HepG2 (cell line): ENCODE measurements at regions not wholly inside any gene's neighbourhood (a gene's known extent, or its start where the extent isn't known, plus 50 kb on each side); places are given as distances from the start of the nearest gene placed in this dataset.
A peak's percentile ranks its signal among the peaks of the same experiment; 100 is the strongest.

Experiments
- ATAC-seq: fragments of 200-7000 bp; cut with Tn5 transposase; 3 replicates; pipeline ENCODE4 v1.9.1; 2020; ENCODE audit warnings: mild to moderate bottlenecking, moderate library complexity
- BruUV-seq: library from RNA; stranded (reverse); fragments of 400-500 nt; replicated peaks from 2 replicates; lab custom pipeline; 2021; lab: Mats Ljungman, UMichigan
- CTCF ChIA-PET: fragments of 300-600 bp; formaldehyde crosslinking; extraction: SDS; loops from one replicate; lab custom pipeline; 2021; ENCODE audit warnings: low total read pairs, inconsistent platforms, low intra/inter-chr PET ratio; lab: Yijun Ruan, JAX
- POLR2A ChIA-PET: fragments of 350-600 bp; sonication (Branson Sonifier 250); formaldehyde crosslinking; loops from one replicate; lab custom pipeline; 2020; ENCODE audit warnings: antibody characterized with exemption, inconsistent platforms; lab: Yijun Ruan, JAX
- DNase-seq: peaks from one replicate; pipeline ENCODE4 v3.0.0-alpha.2; 2015; ENCODE audit warnings: low spot score
- FAIRE-seq: peaks from 3 replicates; lab custom pipeline; 2011; peaks lifted over from hg19 to GRCh38; lab: Jason Lieb, UNC
- H2AFZ ChIP-seq: one replicate; pipeline ENCODE4 v1.6.1; 2011; ENCODE audit warnings: low read length, inconsistent platforms
- H3K27ac ChIP-seq: fragments of 300-600 bp; 3 replicates; pipeline ENCODE4 v1.8.0; 2011; ENCODE audit warnings: mixed run types, mild to moderate bottlenecking, mixed read lengths, low read length, inconsistent platforms; ENCODE audit not compliant: insufficient read depth; ENCODE audit errors: extremely low read length
- H3K27me3 ChIP-seq, 2 experiments: fragments of 200-600 bp in 1 of 2; 2 replicates in 1 of 2; 3 replicates in 1 of 2; pipeline versions ENCODE4 v1.6.0 to v1.8.0; 2011; ENCODE audit warnings: low read length in 2 of 2, mild to moderate bottlenecking in 2 of 2, moderate library complexity in 2 of 2, inconsistent platforms in 1 of 2; ENCODE audit not compliant: insufficient read depth in 2 of 2, control insufficient read depth in 1 of 2
- H3K36me3 ChIP-seq, 2 experiments: fragments of 200-600 bp in 1 of 2; replicated peaks in 1 of 2; 2 replicates in 1 of 2; 3 replicates in 1 of 2; pipeline versions ENCODE4 v1.5.1 to v1.8.0; 2011; ENCODE audit warnings: low read length in 2 of 2, inconsistent platforms in 1 of 2; ENCODE audit not compliant: insufficient read depth in 2 of 2, control insufficient read depth in 1 of 2
- H3K4me1 ChIP-seq: 2 replicates; pipeline ENCODE4 v1.5.1; 2012; ENCODE audit warnings: low read length, inconsistent platforms; ENCODE audit not compliant: insufficient read depth
- H3K4me2 ChIP-seq: 2 replicates; pipeline ENCODE4 v1.6.0; 2011; ENCODE audit warnings: low read depth, low read length, inconsistent platforms
- H3K4me3 ChIP-seq, 3 experiments: fragments of 200-600 bp in 1 of 3; sonication (generic), shearing (Covaris generic) in 1 of 3; replicated peaks in 1 of 3; 2 replicates each; pipeline ENCODE4 v1.5.1; 2011 to 2016; ENCODE audit warnings: low read length in 3 of 3, inconsistent platforms in 2 of 3, low read depth in 2 of 3, mild to moderate bottlenecking in 2 of 3, control low read depth in 1 of 3, mixed read lengths in 1 of 3; ENCODE audit not compliant: insufficient read depth in 1 of 3
- H3K79me2 ChIP-seq: one replicate; pipeline ENCODE4 v1.6.1; 2011; ENCODE audit warnings: low read length, inconsistent platforms; ENCODE audit not compliant: insufficient read depth
- H3K9ac ChIP-seq: 2 replicates; pipeline ENCODE4 v1.6.0; 2011; ENCODE audit warnings: mild to moderate bottlenecking, low read depth, low read length, inconsistent platforms; ENCODE audit not compliant: insufficient read depth
- H3K9me3 ChIP-seq: 2 replicates; pipeline ENCODE4 v1.5.1; 2012; ENCODE audit warnings: mild to moderate bottlenecking, low read length
- H4K20me1 ChIP-seq: 2 replicates; pipeline ENCODE4 v1.6.0; 2011; ENCODE audit warnings: inconsistent platforms, mild to moderate bottlenecking, low read length, moderate library complexity; ENCODE audit not compliant: insufficient read depth
- BCL3 ChIP-seq: sonication (generic); formaldehyde crosslinking; IDR thresholded peaks from 2 replicates; pipeline ENCODE4 v1.5.1; 2020; ENCODE audit warnings: mild to moderate bottlenecking, missing genetic modification reagents, moderate library complexity
- LCORL ChIP-seq, 2 experiments: fragments of 450-650 bp in 1 of 2; sonication (generic) in 1 of 2; formaldehyde crosslinking in 1 of 2; IDR thresholded peaks; 2 replicates each; pipeline versions ENCODE4 v1.5.0 to v1.6.1; 2017 to 2020; ENCODE audit warnings: antibody characterized with exemption in 1 of 2, missing genetic modification reagents in 1 of 2
- PLSCR1 ChIP-seq: sonication (generic); formaldehyde crosslinking; IDR thresholded peaks from 2 replicates; pipeline ENCODE4 v1.5.0; 2020; ENCODE audit warnings: missing genetic modification reagents, mild to moderate bottlenecking, borderline replicate concordance
- RFX5 ChIP-seq: IDR thresholded peaks from 2 replicates; pipeline ENCODE4 v1.6.1; 2011; ENCODE audit warnings: low read depth, low read length, improper control_type of control experiment
- ZBTB14 ChIP-seq: sonication (generic); formaldehyde crosslinking; IDR thresholded peaks from 2 replicates; pipeline ENCODE4 v1.4.0; 2020; ENCODE audit warnings: missing genetic modification reagents
- ZNF619 ChIP-seq: sonication (generic); formaldehyde crosslinking; IDR thresholded peaks from 2 replicates; pipeline ENCODE4 v1.4.0; 2020; ENCODE audit warnings: mild to moderate bottlenecking, missing genetic modification reagents
- WGBS: methylation state at CpG from one replicate; pipeline ENCODE4 v1.1.6; 2017; ENCODE audit warnings: low lambda C conversion rate; 5-methylcytosine and 5-hydroxymethylcytosine counted together
- in situ Hi-C: cut with HindIII; loops from 2 replicates; pipeline ENCODE4 v1.10.0; 2017; ENCODE audit warnings: low pct_unique_long_range_greater_than_20kb; ENCODE audit not compliant: extremely low pct_ligation_motif_present
- intact Hi-C: fragments of 100-400 bp; cut with micrococcal nuclease; formaldehyde crosslinking; loops from one replicate; pipeline ENCODE4 v1.10.0; 2022; ENCODE audit not compliant: unreplicated experiment

GRCh38 chr10:55786461-55787050 is 574.5 kb downstream of the ZWINT start (continued):
- no peak for TF ChIP-seq ZBTB14 (CRISPR knock-in tag)
- TF ChIP-seq BCL3: no peak
- no peak for TF ChIP-seq PLSCR1 (CRISPR knock-in tag)
- TF ChIP-seq ZNF619 (CRISPR knock-in tag): no peak

- no peak overlapping the region for H3K9ac ChIP-seq
Measured at GRCh38 chr10:55782181-55782580, 578.9 kb downstream of the ZWINT start.

More at GRCh38 chr10:55782181-55782580, 578.9 kb downstream of the ZWINT start:
- H3K4me2 ChIP-seq: no peak overlapping the region
- H3K4me3 ChIP-seq: no peak overlapping the region
- ChIA-PET POLR2A (no interaction called here), CTCF (no interaction called here)
- H3K27ac ChIP-seq: no peak overlapping the region
- intact Hi-C loops (no loop called here), in situ Hi-C loops (no loop called here)
- no peaks in the 10 kb centered on the region; a peak in 1 of 5 replicates for H3K27me3 ChIP-seq
- no peaks in the 10 kb centered on the region for H3K9me3 ChIP-seq
- H3K4me1 ChIP-seq: no peaks in the 10 kb centered on the region
- WGBS: 26% methylated on average over 4 of the region's 4 CpGs
- no peaks in the 10 kb centered on the region for H3K36me3 ChIP-seq
- no peak for DNase-seq
- ATAC-seq: no peak
- H2AFZ ChIP-seq: no peak overlapping the region
- H3K79me2 ChIP-seq: no peaks in the 10 kb centered on the region
- H4K20me1 ChIP-seq: no peaks in the 10 kb centered on the region
- no TSS peak for BruUV-seq
- TF ChIP-seq LCORL (IDR thresholded peaks at IDR 0.05): peak; percentile 85
- TF ChIP-seq LCORL (CRISPR knock-in tag; IDR thresholded peaks at IDR 0.05): no peak
- no peak for TF ChIP-seq RFX5
- no peak for FAIRE-seq
